Astrocyte (in vitro differentiated cells and primary cell): ENCODE measurements at regions not wholly inside any gene's neighbourhood (a gene's known extent, or its start where the extent isn't known, plus 50 kb on each side); places are given as distances from the start of the nearest gene placed in this dataset.

Source experiments
- CTCF ChIP-seq: IDR thresholded peaks from 2 replicates; pipeline ENCODE4 v1.5.1; 2011; ENCODE audit warnings: low read depth, mild to moderate bottlenecking, inconsistent platforms, low read length, moderate library complexity; ENCODE audit not compliant: insufficient read depth
- EZH2 ChIP-seq: IDR thresholded peaks from 2 replicates; pipeline ENCODE4 v1.6.1; 2012; ENCODE audit warnings: mild to moderate bottlenecking, low read length, inconsistent platforms; ENCODE audit not compliant: insufficient read depth

GRCh38 chr11:80379620-80380278 lies 938.9 kb upstream of the TENM4 start:
- no peak for TF ChIP-seq CTCF
- no peak for TF ChIP-seq EZH2
